Endothelial cell (in vitro differentiated cells): ENCODE measurements at regions not wholly inside any gene's neighbourhood (a gene's known extent, or its start where the extent isn't known, plus 50 kb on each side); places are given as distances from the start of the nearest gene placed in this dataset.

Experiments used
- DNase-seq: peaks from one replicate; pipeline ENCODE4 v3.0.0; 2021; ENCODE audit warnings: low spot score
- H3K27ac Mint-ChIP-seq: one replicate; pipeline ENCODE4 v1.8.0; 2021; ENCODE audit warnings: mixed read lengths, inconsistent platforms; ENCODE audit not compliant: unreplicated experiment
- H3K27me3 Mint-ChIP-seq: one replicate; pipeline ENCODE4 v1.8.0; 2021; ENCODE audit warnings: mild to moderate bottlenecking, moderate library complexity, mixed read lengths, inconsistent platforms; ENCODE audit not compliant: unreplicated experiment
- H3K36me3 Mint-ChIP-seq: one replicate; pipeline ENCODE4 v1.8.0; 2021; ENCODE audit warnings: mild to moderate bottlenecking, low read depth, mixed read lengths, inconsistent platforms; ENCODE audit not compliant: unreplicated experiment
- H3K4me1 Mint-ChIP-seq: one replicate; pipeline ENCODE4 v1.8.0; 2021; ENCODE audit warnings: mild to moderate bottlenecking, mixed read lengths, inconsistent platforms; ENCODE audit not compliant: unreplicated experiment
- H3K4me3 Mint-ChIP-seq: one replicate; pipeline ENCODE4 v1.8.0; 2021; ENCODE audit warnings: mild to moderate bottlenecking, mixed read lengths, inconsistent platforms; ENCODE audit not compliant: unreplicated experiment
- H3K9me3 Mint-ChIP-seq: one replicate; pipeline ENCODE4 v1.8.0; 2021; ENCODE audit warnings: mixed read lengths, inconsistent platforms; ENCODE audit not compliant: unreplicated experiment
- TF ChIP-seq, protein P1 (sequence below): fragments of 200-600 bp; sonication (generic); IDR thresholded peaks from one replicate; pipeline ENCODE4 v1.5.0; 2021; ENCODE audit warnings: antibody characterized with exemption; ENCODE audit not compliant: unreplicated experiment

DNA sequence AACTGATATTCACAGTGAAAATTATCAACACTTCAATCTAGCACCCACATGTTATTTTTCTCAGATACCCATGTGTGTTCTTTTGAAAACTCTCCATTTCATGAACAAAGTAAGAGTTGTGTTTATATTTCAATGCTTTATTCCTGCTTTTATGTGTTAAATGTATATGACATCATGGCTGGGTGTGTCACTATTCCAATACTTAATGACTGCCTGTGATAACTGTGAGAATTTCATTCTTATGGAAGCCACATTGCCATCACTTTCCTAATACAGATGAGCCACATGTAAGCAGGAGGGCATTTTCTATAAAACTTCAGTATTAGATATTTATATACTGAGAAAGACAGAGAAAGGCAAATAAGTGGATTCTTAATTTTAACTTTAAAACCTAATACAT lies 100.4 kb upstream of the FIGN start:
- Mint-ChIP-seq H3K4me1 (no peaks in the 10 kb centered on the region), H3K27ac (no peak overlapping the region), H3K9me3 (no peaks in the 10 kb centered on the region), H3K27me3 (peaks cover 3% of the 10 kb centered on the region), H3K4me3 (no peak overlapping the region), H3K36me3 (no peaks in the 10 kb centered on the region)
- DNase-seq, result no peak
- TF ChIP-seq, protein P1, sequence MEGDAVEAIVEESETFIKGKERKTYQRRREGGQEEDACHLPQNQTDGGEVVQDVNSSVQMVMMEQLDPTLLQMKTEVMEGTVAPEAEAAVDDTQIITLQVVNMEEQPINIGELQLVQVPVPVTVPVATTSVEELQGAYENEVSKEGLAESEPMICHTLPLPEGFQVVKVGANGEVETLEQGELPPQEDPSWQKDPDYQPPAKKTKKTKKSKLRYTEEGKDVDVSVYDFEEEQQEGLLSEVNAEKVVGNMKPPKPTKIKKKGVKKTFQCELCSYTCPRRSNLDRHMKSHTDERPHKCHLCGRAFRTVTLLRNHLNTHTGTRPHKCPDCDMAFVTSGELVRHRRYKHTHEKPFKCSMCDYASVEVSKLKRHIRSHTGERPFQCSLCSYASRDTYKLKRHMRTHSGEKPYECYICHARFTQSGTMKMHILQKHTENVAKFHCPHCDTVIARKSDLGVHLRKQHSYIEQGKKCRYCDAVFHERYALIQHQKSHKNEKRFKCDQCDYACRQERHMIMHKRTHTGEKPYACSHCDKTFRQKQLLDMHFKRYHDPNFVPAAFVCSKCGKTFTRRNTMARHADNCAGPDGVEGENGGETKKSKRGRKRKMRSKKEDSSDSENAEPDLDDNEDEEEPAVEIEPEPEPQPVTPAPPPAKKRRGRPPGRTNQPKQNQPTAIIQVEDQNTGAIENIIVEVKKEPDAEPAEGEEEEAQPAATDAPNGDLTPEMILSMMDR, result no peak

DNA sequence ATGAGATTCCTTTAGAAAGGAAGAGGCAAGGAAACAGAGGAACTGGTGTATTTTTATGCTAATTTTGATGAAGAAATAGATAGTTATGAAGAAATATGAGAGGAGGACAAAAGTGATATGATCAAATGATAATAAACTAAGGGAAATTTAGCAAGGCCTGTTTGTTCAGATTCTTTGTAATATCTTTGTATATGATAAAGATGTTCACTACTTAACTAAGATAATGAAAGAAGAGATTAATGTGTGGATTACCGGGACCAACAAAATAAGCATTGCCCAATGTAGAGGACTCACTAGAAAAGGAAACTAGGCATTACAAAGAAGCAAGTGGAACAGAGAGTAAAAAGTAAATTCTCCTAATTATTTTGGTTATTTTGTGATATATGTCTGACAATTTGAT lies 99.0 kb upstream of the FIGN start:
- TF ChIP-seq, protein P1, result no peak
- H3K27ac Mint-ChIP-seq, result no peak overlapping the region
- no peaks in the 10 kb centered on the region for H3K9me3 Mint-ChIP-seq
- H3K4me1 Mint-ChIP-seq, result no peaks in the 10 kb centered on the region
- H3K36me3 Mint-ChIP-seq, result no peaks in the 10 kb centered on the region
- H3K27me3 Mint-ChIP-seq, result peaks cover 3% of the 10 kb centered on the region
- DNase-seq, result no peak
- H3K4me3 Mint-ChIP-seq, result no peak overlapping the region

DNA sequence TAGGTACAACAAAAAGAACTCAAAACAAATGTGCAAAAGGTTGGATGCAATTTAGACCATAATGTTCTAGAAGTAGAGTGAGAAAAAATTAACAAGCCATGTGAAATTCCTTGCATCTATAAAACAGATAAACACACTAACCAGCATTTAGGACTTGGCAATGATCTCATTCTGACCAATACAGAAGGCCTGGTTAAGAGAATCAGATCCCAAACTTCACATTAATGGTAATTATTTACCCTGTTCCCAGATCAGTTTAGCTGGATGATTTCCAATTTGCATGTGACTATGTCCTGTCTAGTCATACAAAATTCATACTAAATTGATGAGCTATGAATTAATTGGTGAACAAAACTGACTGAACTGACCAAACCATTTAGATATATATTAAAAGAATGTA lies 98.4 kb upstream of the FIGN start:
- Mint-ChIP-seq H3K36me3 (no peaks in the 10 kb centered on the region), H3K4me3 (no peak overlapping the region), H3K4me1 (no peaks in the 10 kb centered on the region), H3K27ac (no peak overlapping the region), H3K27me3 (peaks cover 3% of the 10 kb centered on the region), H3K9me3 (no peaks in the 10 kb centered on the region)
- TF ChIP-seq, protein P1, result no peak
- DNase-seq, result no peak

DNA sequence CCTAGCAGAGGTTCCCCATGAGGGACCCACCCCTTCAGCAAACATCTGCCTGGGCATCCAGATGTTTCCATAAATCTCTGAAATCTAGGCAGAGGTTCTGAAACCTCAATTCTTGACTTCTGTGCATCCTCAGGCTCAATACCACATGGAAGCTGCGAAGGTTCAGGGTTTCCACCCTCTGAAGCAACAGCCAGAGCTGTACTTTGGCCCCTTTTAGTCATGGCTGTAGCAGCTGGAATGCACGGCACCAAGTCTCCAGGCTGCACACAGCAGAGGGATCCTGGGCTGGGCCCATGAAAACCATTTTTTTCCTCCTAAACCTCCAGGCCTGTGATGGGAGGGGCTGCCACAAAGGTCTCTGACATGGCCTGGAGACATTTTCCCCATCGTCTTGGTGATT lies 93.0 kb upstream of the FIGN start:
- no peak overlapping the region for H3K4me3 Mint-ChIP-seq
- H3K36me3 Mint-ChIP-seq, result no peaks in the 10 kb centered on the region
- no peak for DNase-seq
- TF ChIP-seq, protein P1, result no peak
- peaks cover 2% of the 10 kb centered on the region for H3K27me3 Mint-ChIP-seq
- H3K9me3 Mint-ChIP-seq, result no peaks in the 10 kb centered on the region
- H3K4me1 Mint-ChIP-seq, result no peaks in the 10 kb centered on the region
- no peak overlapping the region for H3K27ac Mint-ChIP-seq

DNA sequence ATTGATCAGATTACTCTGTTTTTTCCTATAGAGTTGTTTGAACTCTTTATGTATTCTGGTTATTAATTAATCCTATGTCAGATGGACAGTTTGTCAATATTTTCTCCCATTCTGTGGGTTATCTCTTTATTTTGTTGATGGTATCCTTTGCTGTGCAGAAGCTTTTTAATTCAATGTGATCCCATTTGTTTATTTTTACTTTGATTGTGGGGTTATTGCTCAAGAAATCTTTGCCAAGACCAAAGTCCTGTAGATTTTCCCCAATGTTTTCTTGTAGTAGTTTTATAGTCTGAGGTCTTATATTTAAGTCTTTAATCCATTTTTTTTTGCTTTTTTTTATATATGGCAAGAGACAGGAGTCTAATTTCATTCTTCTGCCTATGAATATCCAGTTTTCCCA lies 86.2 kb upstream of the FIGN start:
- H3K4me1 Mint-ChIP-seq, result no peaks in the 10 kb centered on the region
- TF ChIP-seq, protein P1, result no peak
- H3K27ac Mint-ChIP-seq, result no peak overlapping the region

More for the DNA sequence above, 86.2 kb upstream of the FIGN start:
- Mint-ChIP-seq H3K9me3 (no peaks in the 10 kb centered on the region), H3K36me3 (no peaks in the 10 kb centered on the region), H3K27me3 (no peaks in the 10 kb centered on the region), H3K4me3 (no peak overlapping the region)
- DNase-seq, result no peak
